Kidney epithelial cell (primary cell): ENCODE measurements at regions not wholly inside any gene's neighbourhood (a gene's known extent, or its start where the extent isn't known, plus 50 kb on each side); places are given as distances from the start of the nearest gene placed in this dataset.

Source experiments
- DNase-seq: peaks from one replicate; pipeline ENCODE4 v3.0.0-alpha.2; 2010; ENCODE audit warnings: low read depth
- H3K27me3 ChIP-seq: 2 replicates; pipeline ENCODE4 v1.6.0; 2011; ENCODE audit warnings: low read length; ENCODE audit not compliant: control insufficient read depth, insufficient read depth
- H3K36me3 ChIP-seq: 2 replicates; pipeline ENCODE4 v1.5.1; 2011; ENCODE audit warnings: low read length; ENCODE audit not compliant: control insufficient read depth, insufficient read depth
- H3K4me3 ChIP-seq: 2 replicates; pipeline ENCODE4 v1.5.1; 2011; ENCODE audit warnings: low read depth, mild to moderate bottlenecking, control low read depth, low read length
- CTCF ChIP-seq: IDR thresholded peaks from 2 replicates; pipeline ENCODE4 v1.5.1; 2011; ENCODE audit warnings: mild to moderate bottlenecking, moderate library complexity, low read length, control low read depth, inconsistent platforms; ENCODE audit not compliant: insufficient read depth, poor library complexity, severe bottlenecking

GRCh38 chr1:164983023-164983650 is 373.4 kb downstream of the LMX1A start:
- no peaks in the 10 kb centered on the region for H3K36me3 ChIP-seq
- no peak overlapping the region for H3K4me3 ChIP-seq
- TF ChIP-seq CTCF = no peak
- DNase-seq = no peak
- H3K27me3 ChIP-seq = no peaks in the 10 kb centered on the region

GRCh38 chr1:164982545-164982944 is 374.0 kb downstream of the LMX1A start:
- no peak for DNase-seq
- Histone ChIP-seq H3K4me3 (no peak overlapping the region), H3K36me3 (no peaks in the 10 kb centered on the region), H3K27me3 (no peaks in the 10 kb centered on the region)
- no peak for TF ChIP-seq CTCF

GRCh38 chr1:164977561-164977960 is 379.0 kb downstream of the LMX1A start:
- Histone ChIP-seq H3K27me3 (no peaks in the 10 kb centered on the region), H3K4me3 (no peak overlapping the region), H3K36me3 (no peaks in the 10 kb centered on the region)
- TF ChIP-seq CTCF = no peak
- DNase-seq = no peak

GRCh38 chr1:164971921-164972415 is 384.5 kb downstream of the LMX1A start:
- no peak overlapping the region for H3K4me3 ChIP-seq
- H3K36me3 ChIP-seq = no peaks in the 10 kb centered on the region
- no peak for TF ChIP-seq CTCF
- H3K27me3 ChIP-seq = no peaks in the 10 kb centered on the region
- no peak for DNase-seq

GRCh38 chr1:164971391-164971790 is 385.1 kb downstream of the LMX1A start:
- no peaks in the 10 kb centered on the region for H3K27me3 ChIP-seq
- H3K4me3 ChIP-seq = no peak overlapping the region
- DNase-seq = no peak
- H3K36me3 ChIP-seq = no peaks in the 10 kb centered on the region
- no peak for TF ChIP-seq CTCF

GRCh38 chr1:164969253-164969652 is 387.3 kb downstream of the LMX1A start:
- no peak overlapping the region for H3K4me3 ChIP-seq
- H3K27me3 ChIP-seq = no peaks in the 10 kb centered on the region
- H3K36me3 ChIP-seq = no peaks in the 10 kb centered on the region
- no peak for TF ChIP-seq CTCF
- no peak for DNase-seq
